ENCODE measurements at regions not wholly inside any gene's neighbourhood (a gene's known extent, or its start where the extent isn't known, plus 50 kb on each side); places are given as distances from the start of the nearest gene placed in this dataset.

DNA sequence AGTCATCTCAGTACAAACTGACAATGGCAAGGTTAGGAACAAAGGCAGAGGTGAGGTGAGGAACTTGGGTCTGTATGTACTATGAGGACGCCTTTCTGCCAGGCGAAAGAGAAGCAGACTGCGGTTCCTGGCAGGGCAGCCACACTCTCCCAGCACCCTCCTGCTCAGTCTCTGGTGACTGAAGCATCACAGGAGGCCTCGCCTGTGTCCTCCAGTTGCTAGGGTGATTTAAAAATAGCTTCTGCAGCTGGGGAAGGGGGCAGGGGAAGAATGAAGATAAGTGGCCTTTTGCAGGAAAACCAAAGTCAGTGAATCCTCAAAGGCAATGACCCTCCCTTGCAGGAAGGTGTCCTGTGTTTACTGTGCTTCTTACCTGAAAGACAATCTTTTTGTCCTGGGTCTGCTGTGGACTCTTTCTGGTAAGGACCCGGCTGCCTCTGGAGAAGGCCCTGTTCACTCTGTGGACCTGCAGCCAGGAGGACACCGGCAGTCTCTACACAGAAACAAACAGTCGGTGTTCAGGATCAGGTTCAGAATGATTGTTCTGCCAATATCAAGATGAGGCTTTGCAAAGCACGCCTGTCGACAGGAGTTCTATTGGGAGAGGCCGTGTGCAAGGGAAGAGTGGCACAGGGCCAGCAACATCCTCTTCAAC is 65.7 kb upstream of the DGKG start:
- Histone ChIP-seq H3K27me3 (ENCODE audit: control insufficient read depth, insufficient read depth, low read length) (no peaks in the 10 kb centered on the region), H3K9ac (no peak overlapping the region), H3K4me3 (ENCODE audit: low read depth, low read length) (no peak overlapping the region), H3K27ac (no peak overlapping the region), H3K79me2 (no peaks in the 10 kb centered on the region), H3K9me3 (ENCODE audit: control insufficient read depth, low read length) (no peaks in the 10 kb centered on the region), H3K4me1 (no peaks in the 10 kb centered on the region), H2AFZ (no peak overlapping the region), H3K36me3 (ENCODE audit: control insufficient read depth, insufficient read depth, low read length) (no peaks in the 10 kb centered on the region), H3K4me2 (ENCODE audit: low read length) (no peak overlapping the region)
- no peak for TF ChIP-seq CTCF (IDR thresholded peaks at IDR 0.05)

- no peaks in the 10 kb centered on the region for H3K9me3 ChIP-seq (ENCODE audit: control insufficient read depth, low read length)
- H3K36me3 ChIP-seq (ENCODE audit: control insufficient read depth, insufficient read depth, low read length), result no peaks in the 10 kb centered on the region
- no peak for TF ChIP-seq CTCF (IDR thresholded peaks at IDR 0.05)
- no peak overlapping the region for H3K27ac ChIP-seq
- H3K79me2 ChIP-seq, result no peaks in the 10 kb centered on the region
- no peak overlapping the region for H3K9ac ChIP-seq
- no peak overlapping the region for H2AFZ ChIP-seq
- no peak overlapping the region for H3K4me2 ChIP-seq (ENCODE audit: low read length)
- H3K27me3 ChIP-seq (ENCODE audit: control insufficient read depth, insufficient read depth, low read length), result no peaks in the 10 kb centered on the region
- H3K4me1 ChIP-seq, result no peaks in the 10 kb centered on the region
- H3K4me3 ChIP-seq (ENCODE audit: low read depth, low read length), result no peak overlapping the region
Observed at GRCh38 chr3:186425788-186426730, 64.0 kb upstream of the DGKG start.

DNA sequence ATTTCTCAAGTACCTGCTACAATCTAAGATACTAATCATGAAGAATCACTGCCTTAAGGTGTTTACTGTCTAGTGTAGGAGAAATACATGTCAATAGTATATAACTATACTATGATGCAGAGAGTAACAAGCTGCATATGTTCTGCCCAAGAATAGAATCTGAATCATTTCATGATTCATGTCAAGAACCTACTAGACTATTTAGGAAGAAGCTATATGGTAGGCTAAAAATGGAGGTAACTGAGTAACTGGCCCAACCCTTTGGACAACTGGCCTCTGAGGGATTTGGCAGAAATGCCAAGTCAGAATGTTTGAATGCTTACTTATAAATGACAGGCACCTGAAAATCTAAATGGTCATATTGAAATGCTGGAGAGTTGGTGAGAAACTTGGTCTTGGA is 59.9 kb upstream of the DGKG start:
- H3K4me2 ChIP-seq (ENCODE audit: low read length), result no peak overlapping the region
- H3K27ac ChIP-seq, result no peak overlapping the region
- H3K27me3 ChIP-seq (ENCODE audit: control insufficient read depth, insufficient read depth, low read length), result no peaks in the 10 kb centered on the region
- no peaks in the 10 kb centered on the region for H3K79me2 ChIP-seq
- no peaks in the 10 kb centered on the region for H3K36me3 ChIP-seq (ENCODE audit: control insufficient read depth, insufficient read depth, low read length)
- TF ChIP-seq CTCF (IDR thresholded peaks at IDR 0.05), result no peak
- no peaks in the 10 kb centered on the region for H3K9me3 ChIP-seq (ENCODE audit: control insufficient read depth, low read length)
- H2AFZ ChIP-seq, result no peak overlapping the region
- no peak overlapping the region for H3K4me3 ChIP-seq (ENCODE audit: low read depth, low read length)
- H3K9ac ChIP-seq, result no peak overlapping the region
- no peaks in the 10 kb centered on the region for H3K4me1 ChIP-seq

- H2AFZ ChIP-seq, result no peak overlapping the region
Observed at GRCh38 chr3:186418671-186419145, 56.7 kb upstream of the DGKG start.

More at GRCh38 chr3:186418671-186419145, 56.7 kb upstream of the DGKG start:
- Histone ChIP-seq H3K27me3 (ENCODE audit: control insufficient read depth, insufficient read depth, low read length) (no peaks in the 10 kb centered on the region), H3K9ac (no peak overlapping the region), H3K36me3 (ENCODE audit: control insufficient read depth, insufficient read depth, low read length) (no peaks in the 10 kb centered on the region), H3K9me3 (ENCODE audit: control insufficient read depth, low read length) (no peaks in the 10 kb centered on the region), H3K4me2 (ENCODE audit: low read length) (no peak overlapping the region), H3K79me2 (no peaks in the 10 kb centered on the region), H3K27ac (no peak overlapping the region), H3K4me3 (ENCODE audit: low read depth, low read length) (no peak overlapping the region), H3K4me1 (peaks cover 17% of the 10 kb centered on the region)
- TF ChIP-seq CTCF (IDR thresholded peaks at IDR 0.05), result no peak

Data from parathyroid adenoma (tissue), 2 donors.